ENCODE measurements at regions not wholly inside any gene's neighbourhood (a gene's known extent, or its start where the extent isn't known, plus 50 kb on each side); places are given as distances from the start of the nearest gene placed in this dataset.
"Not testable (repeated sequence)": the region's sequence is repeated elsewhere in the genome, so short reads cannot be mapped to it uniquely, and the experiment has no call there.

DNA sequence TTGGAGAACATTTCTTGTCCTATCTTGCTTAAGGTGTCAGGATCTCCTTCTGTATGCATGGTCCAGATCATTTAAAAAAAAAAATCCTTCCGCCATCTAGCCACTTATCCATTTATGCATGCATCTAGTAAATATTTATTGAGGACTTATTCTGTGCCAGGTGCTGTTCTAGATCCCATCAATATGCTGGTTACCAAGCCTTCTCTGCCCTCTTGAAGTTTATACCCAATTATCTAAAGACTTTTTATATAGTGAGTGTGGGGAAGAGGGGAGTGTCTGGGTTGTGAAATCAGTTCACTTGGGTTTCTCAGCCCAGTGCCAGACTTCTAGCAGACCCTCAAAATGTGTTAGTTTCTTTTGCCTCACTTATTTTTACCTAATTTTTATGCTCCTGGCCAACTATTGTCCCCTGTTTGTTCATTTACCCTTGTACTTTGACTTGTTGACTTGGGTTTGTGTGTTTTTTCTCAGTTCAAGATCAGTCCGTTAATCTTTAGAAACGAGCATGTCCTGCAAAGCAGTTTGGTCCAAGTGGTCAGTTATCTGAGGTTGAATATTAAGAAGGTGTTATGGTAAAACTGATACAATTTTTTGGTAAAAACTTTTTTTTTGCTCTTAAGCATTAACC lies 488.9 kb downstream of the PCNX1 start:
- DNase-seq (ENCODE audit: low spot score): no peak

GRCh38 chr14:71397371-71397770 lies 490.1 kb downstream of the PCNX1 start:
- no peak for DNase-seq (ENCODE audit: low spot score)

GRCh38 chr14:71398450-71398849 lies 491.2 kb downstream of the PCNX1 start:
- DNase-seq (ENCODE audit: low spot score): no peak

- peak; percentile 52 for DNase-seq (ENCODE audit: low spot score)
Measured at GRCh38 chr14:71399057-71399487, 491.8 kb downstream of the PCNX1 start.

DNA sequence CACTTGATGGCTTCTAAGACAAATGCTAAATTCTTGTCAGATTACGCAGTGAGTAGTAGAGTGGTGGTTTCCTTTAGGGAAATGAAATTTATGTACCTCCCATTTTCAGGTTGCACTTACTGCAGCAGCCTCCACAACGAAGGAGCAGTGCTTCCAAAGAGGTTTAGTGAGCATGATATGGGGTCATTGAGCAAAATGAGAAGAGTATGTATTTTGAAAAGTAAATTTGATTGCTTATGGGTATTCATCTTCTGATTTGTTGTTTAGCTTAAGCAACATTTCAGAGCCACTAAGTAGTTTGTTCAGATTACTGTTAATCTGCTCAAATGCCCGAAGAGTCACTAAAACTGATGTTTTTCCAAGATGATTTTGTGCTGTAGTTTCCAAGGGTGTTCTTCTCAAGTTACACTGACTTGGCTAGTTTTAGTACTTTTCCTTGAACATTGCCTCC lies 493.6 kb downstream of the PCNX1 start:
- no peak for DNase-seq (ENCODE audit: low spot score)

DNA sequence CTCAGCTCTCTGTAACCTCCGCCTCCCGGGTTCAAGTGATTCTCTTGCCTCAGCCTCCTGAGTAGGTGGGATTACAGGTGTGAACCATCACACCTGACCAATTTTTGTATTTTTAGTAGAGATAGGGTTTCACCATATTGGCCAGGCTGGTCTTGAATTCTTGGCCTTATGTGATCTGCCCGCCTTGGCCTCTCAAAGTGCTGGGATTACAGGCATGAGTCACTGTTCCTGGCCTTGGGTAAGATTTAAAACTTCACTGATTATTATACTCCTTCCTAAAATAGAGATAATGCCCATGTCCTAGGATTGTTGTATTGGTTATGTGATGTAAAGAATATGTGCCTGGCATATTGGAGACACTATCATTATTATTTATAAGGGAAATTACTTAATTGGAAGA lies 495.2 kb downstream of the PCNX1 start:
- not testable (repeated sequence) for DNase-seq (ENCODE audit: low spot score)

- DNase-seq (ENCODE audit: low spot score): peak; percentile 27
Measured at GRCh38 chr14:71403656-71404055, 496.4 kb downstream of the PCNX1 start.

GRCh38 chr14:71405676-71406075 lies 498.4 kb downstream of the PCNX1 start:
- DNase-seq (ENCODE audit: low spot score): no peak

DNA sequence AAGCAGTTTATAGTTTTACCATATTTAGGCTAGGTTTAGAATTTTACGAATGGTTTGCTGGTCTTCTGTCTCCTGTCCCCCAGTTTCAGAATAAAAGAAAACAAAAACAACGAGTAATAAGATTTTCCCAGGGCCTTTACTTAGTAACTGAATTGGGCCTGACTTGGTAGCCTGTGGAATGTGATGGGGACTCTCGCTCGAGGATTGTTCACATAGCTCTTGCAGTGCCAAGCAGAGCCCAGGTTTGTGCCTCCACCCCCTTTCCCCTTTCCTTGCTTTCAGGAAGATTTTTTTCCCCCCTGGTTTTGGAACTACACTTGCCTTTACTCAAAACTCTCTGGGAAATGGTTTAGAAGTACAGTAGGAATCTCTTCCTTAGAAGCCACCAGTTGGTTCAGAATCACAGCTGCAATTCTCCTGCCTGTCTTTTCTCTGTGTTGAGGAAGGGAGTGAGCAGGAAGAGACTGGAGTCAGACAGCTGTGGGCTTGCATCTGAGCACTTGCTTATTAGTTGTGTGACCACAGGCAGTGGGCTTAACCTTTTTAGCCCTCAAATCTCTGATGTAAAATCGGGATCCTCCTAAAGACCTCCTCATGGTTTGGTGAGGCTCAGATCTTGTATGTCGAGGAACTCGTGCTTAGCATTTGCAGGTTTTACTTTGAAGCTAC lies 501.2 kb downstream of the PCNX1 start:
- DNase-seq (ENCODE audit: low spot score): no peak

- DNase-seq (ENCODE audit: low spot score): no peak
Measured at GRCh38 chr14:71410578-71411284, 503.5 kb downstream of the PCNX1 start.

- DNase-seq (ENCODE audit: low spot score): peak; percentile 10
Measured at GRCh38 chr14:71411285-71411595, 504.0 kb downstream of the PCNX1 start.

DNA sequence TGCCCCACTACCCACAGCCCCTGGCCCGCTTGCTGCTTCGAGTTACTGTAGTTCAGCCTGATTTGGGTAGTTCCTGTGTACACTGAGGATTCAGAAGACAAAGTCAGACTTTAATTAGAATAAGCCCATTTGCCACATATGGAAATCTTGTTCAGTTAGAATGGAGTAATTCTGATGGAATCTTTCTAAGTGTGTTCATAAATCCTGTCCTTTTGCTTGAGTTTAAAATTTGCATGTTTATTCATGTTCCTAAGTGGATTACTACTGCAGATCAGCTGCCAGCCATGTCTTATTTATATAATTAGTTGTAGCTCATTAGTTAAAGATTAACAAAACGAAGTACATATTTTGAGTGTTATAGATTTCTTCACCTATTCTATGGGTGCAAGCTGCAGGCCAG lies 504.5 kb downstream of the PCNX1 start:
- DNase-seq (ENCODE audit: low spot score): no peak

- DNase-seq (ENCODE audit: low spot score): no peak
Measured at GRCh38 chr14:71414631-71415403, 507.6 kb downstream of the PCNX1 start.

GRCh38 chr14:71415404-71415690 lies 508.1 kb downstream of the PCNX1 start:
- no peak for DNase-seq (ENCODE audit: low spot score)

GRCh38 chr14:71416392-71416791 lies 509.1 kb downstream of the PCNX1 start:
- DNase-seq (ENCODE audit: low spot score): no peak

- DNase-seq (ENCODE audit: low spot score): no peak
Measured at GRCh38 chr14:71418532-71419245, 511.4 kb downstream of the PCNX1 start.

DNA sequence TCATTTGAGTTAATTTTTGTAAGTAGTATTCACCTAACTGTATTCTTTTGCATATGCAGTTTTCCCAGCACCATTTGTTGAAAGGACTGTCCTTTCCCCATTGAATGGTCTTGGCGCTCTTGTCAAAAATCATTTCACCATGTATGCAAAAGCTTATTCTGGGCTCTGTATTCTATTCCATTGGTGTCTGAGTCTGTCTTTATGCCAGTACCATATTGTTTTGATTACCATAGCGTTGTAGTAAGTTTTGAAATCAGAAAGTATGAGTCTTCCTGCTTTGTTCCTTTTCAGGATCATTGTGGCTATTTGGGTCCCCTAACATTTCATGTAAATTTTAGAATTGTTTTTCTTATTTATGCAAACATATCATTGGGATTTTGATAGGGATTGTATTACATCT lies 508.7 kb upstream of the RGS6 start:
- no peak for DNase-seq (ENCODE audit: low spot score)

DNA sequence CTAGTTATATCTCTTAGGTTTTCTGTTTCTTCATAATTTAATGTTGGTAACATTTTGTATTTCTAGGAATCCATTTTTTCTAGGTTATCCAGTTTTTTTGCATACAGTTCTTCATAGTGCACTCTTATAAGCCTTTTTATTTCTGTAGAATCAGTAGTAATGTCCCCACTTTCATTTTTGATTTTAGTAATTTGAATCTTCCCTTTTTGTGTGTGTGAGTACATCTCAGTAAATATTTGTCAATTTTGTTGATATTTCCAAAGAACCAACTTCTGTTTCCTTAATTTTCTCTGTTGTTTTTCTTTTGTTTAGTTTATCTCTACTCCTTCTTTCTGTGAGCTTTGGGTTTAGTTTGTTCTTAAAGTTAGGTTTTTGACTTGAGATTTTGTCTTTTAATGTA lies 507.3 kb upstream of the RGS6 start:
- DNase-seq (ENCODE audit: low spot score): no peak

- no peak for DNase-seq (ENCODE audit: low spot score)
Measured at GRCh38 chr14:71426001-71426400, 506.2 kb upstream of the RGS6 start.

GRCh38 chr14:71429902-71430301 lies 502.3 kb upstream of the RGS6 start:
- no peak for DNase-seq (ENCODE audit: low spot score)

GRCh38 chr14:71430321-71430677 lies 501.9 kb upstream of the RGS6 start:
- no peak for DNase-seq (ENCODE audit: low spot score)

- DNase-seq (ENCODE audit: low spot score): no peak
Measured at GRCh38 chr14:71430678-71431376, 501.4 kb upstream of the RGS6 start.
